RWPE1 (cell line): ENCODE measurements at regions not wholly inside any gene's neighbourhood (a gene's known extent, or its start where the extent isn't known, plus 50 kb on each side); places are given as distances from the start of the nearest gene placed in this dataset.

ENCODE experiments used
- CTCF ChIA-PET: fragments of 350-600 bp; sonication (Branson Sonifier 250); formaldehyde crosslinking; extraction: SDS; loops from one replicate; lab custom pipeline; 2021; lab: Yijun Ruan, JAX
- POLR2A ChIA-PET: fragments of 400-600 bp; formaldehyde crosslinking; extraction: SDS; loops from one replicate; lab custom pipeline; 2020; ENCODE audit warnings: antibody characterized with exemption; ENCODE audit not compliant: low non-redundant PET; lab: Yijun Ruan, JAX
- DNase-seq: peaks from one replicate; pipeline ENCODE4 v3.0.0; 2012; ENCODE audit warnings: low spot score
- H3K27ac ChIP-seq: fragments of 450-650 bp; 2 replicates; pipeline ENCODE4 v1.5.1; 2017
- CTCF ChIP-seq: fragments of 450-650 bp; conservative IDR thresholded peaks from 2 replicates; pipeline ENCODE4 v1.5.1; 2017; ENCODE audit warnings: low read depth, mild to moderate bottlenecking

- no peak for TF ChIP-seq CTCF
- POLR2A ChIA-PET = no interaction called here
- CTCF ChIA-PET = no interaction called here
- H3K27ac ChIP-seq = no peak overlapping the region
- DNase-seq = no peak
Observed at GRCh38 chr20:56773749-56774148, 144.6 kb downstream of the TFAP2C start.

- no peak for TF ChIP-seq CTCF
- ChIA-PET POLR2A (no interaction called here), CTCF (no interaction called here)
- H3K27ac ChIP-seq = no peak overlapping the region
- DNase-seq = no peak
Observed at GRCh38 chr20:56774873-56775272, 145.8 kb downstream of the TFAP2C start.

- TF ChIP-seq CTCF = no peak
- DNase-seq = no peak
- ChIA-PET POLR2A (no interaction called here), CTCF (no interaction called here)
- H3K27ac ChIP-seq = no peak overlapping the region
Observed at GRCh38 chr20:56776345-56776744, 147.2 kb downstream of the TFAP2C start.

GRCh38 chr20:56778765-56779195, 149.7 kb downstream of the TFAP2C start:
- TF ChIP-seq CTCF = no peak
- H3K27ac ChIP-seq = peak overlapping the region; percentile 52
- CTCF ChIA-PET = no interaction called here

GRCh38 chr20:56779452-56780143, 150.5 kb downstream of the TFAP2C start:
- DNase-seq = no peak
- CTCF ChIA-PET = interaction anchor here (0.7 kb wide), 1 partner anchor 74 kb away, joined by 3 read pairs; no protein-coding TSS in a partner anchor
- H3K27ac ChIP-seq = peak overlapping the region; percentile 52
- POLR2A ChIA-PET = no interaction called here
- TF ChIP-seq CTCF = no peak

More at GRCh38 chr20:56778765-56779195, 149.7 kb downstream of the TFAP2C start:
- DNase-seq = no peak
- POLR2A ChIA-PET = no interaction called here

GRCh38 chr20:56780266-56780665, 151.2 kb downstream of the TFAP2C start:
- no peak for DNase-seq
- no peak for TF ChIP-seq CTCF
- ChIA-PET CTCF (interaction anchor here (0.6 to 0.7 kb wide), 3 partner anchors 9 to 74 kb away, joined by 3 read pairs; no protein-coding TSS in a partner anchor), POLR2A (interaction anchor here (0.6 kb wide), 1 partner anchor 75 kb away, joined by 3 read pairs; no protein-coding TSS in a partner anchor)
- peak overlapping the region; percentile 67 for H3K27ac ChIP-seq
